ENCODE measurements at regions not wholly inside any gene's neighbourhood (a gene's known extent, or its start where the extent isn't known, plus 50 kb on each side); places are given as distances from the start of the nearest gene placed in this dataset.
"Not testable (repeated sequence)": the region's sequence is repeated elsewhere in the genome, so short reads cannot be mapped to it uniquely, and the experiment has no call there.

- H3K79me2 ChIP-seq (ENCODE audit: control insufficient read depth, insufficient read depth, low read length); H3K27ac ChIP-seq (ENCODE audit: control insufficient read depth, insufficient read depth); H3K36me3 ChIP-seq (ENCODE audit: control insufficient read depth in 2 of 2, insufficient read depth in 2 of 2, low read length in 1 of 2); H2AFZ ChIP-seq (ENCODE audit: control insufficient read depth, low read depth, low read length); BruUV-seq (replicated peaks); H3K4me3 ChIP-seq; SMC1A ChIA-PET (ENCODE audit: uncharacterized antibody, unreplicated experiment); H3K27me3 ChIP-seq (replicated peaks in 1 of 2; ENCODE audit: control insufficient read depth in 2 of 2, insufficient read depth in 2 of 2, low read length in 1 of 2); intact Hi-C loops (cut with micrococcal nuclease; ENCODE audit: unreplicated experiment); in situ Hi-C loops (cut with MboI); H3K9me3 ChIP-seq (replicated peaks; ENCODE audit: control insufficient read depth, insufficient read depth, low read length); FAIRE-seq; RAD21 ChIA-PET (ENCODE audit: unreplicated experiment); H3K4me1 ChIP-seq (ENCODE audit: control insufficient read depth, insufficient read depth, low read length); ATAC-seq; POLR2A ChIA-PET; H4K20me1 ChIP-seq (ENCODE audit: control insufficient read depth, insufficient read depth); H3K9ac ChIP-seq (ENCODE audit: control insufficient read depth, insufficient read depth, low read length); DNase-seq (ENCODE audit: low read depth, low spot score); H3K4me2 ChIP-seq (ENCODE audit: control insufficient read depth, insufficient read depth): not testable (repeated sequence)
- CTCF ChIA-PET = interaction anchor here (1.8 kb wide), 1 partner anchor 169 kb away, joined by 6 read pairs; no protein-coding TSS in a partner anchor
- WGBS (ENCODE audit: insufficient coverage, insufficient replicate concordance, low lambda C conversion rate, missing lambda C conversion rate) = 94% methylated on average over 1 of the region's 1 CpG
These were observed 104.3 kb upstream of the SLC25A48 start for GRCh38 chr5:135730161-135730560.

- ChIA-PET POLR2A (no interaction called here), CTCF (interaction anchor here (0.6 to 1.8 kb wide), 6 partner anchors 142 to 170 kb away, joined by 3 to 6 read pairs (median 3); no protein-coding TSS in a partner anchor), RAD21 (ENCODE audit: unreplicated experiment) (interaction anchor here (1.0 kb wide), 1 partner anchor 168 kb away, joined by 3 read pairs; no protein-coding TSS in a partner anchor), SMC1A (ENCODE audit: uncharacterized antibody, unreplicated experiment) (interaction anchor here (0.6 kb wide), 1 partner anchor 260 kb away, joined by 5 read pairs; no protein-coding TSS in a partner anchor)
- in situ Hi-C loops (cut with MboI) (no loop called here), intact Hi-C loops (cut with micrococcal nuclease; ENCODE audit: unreplicated experiment) (no loop called here)
- BruUV-seq (replicated peaks) = no TSS peak
- ATAC-seq (no peak), DNase-seq (ENCODE audit: low read depth, low spot score) (no peak), FAIRE-seq (no peak)
- Histone ChIP-seq H3K4me3 (no peak overlapping the region), H3K27ac (ENCODE audit: control insufficient read depth, insufficient read depth) (no peak overlapping the region), H2AFZ (ENCODE audit: control insufficient read depth, low read depth, low read length) (no peak overlapping the region), H4K20me1 (ENCODE audit: control insufficient read depth, insufficient read depth) (no peaks in the 10 kb centered on the region), H3K36me3 (ENCODE audit: control insufficient read depth in 2 of 2, insufficient read depth in 2 of 2, low read length in 1 of 2) (no peaks in the 10 kb centered on the region), H3K9me3 (replicated peaks; ENCODE audit: control insufficient read depth, insufficient read depth, low read length) (no peaks in the 10 kb centered on the region), H3K79me2 (ENCODE audit: control insufficient read depth, insufficient read depth, low read length) (no peaks in the 10 kb centered on the region), H3K4me2 (ENCODE audit: control insufficient read depth, insufficient read depth) (no peak overlapping the region), H3K27me3 (replicated peaks in 1 of 2; ENCODE audit: control insufficient read depth in 2 of 2, insufficient read depth in 2 of 2, low read length in 1 of 2) (no peaks in the 10 kb centered on the region), H3K9ac (ENCODE audit: control insufficient read depth, insufficient read depth, low read length) (no peak overlapping the region), H3K4me1 (ENCODE audit: control insufficient read depth, insufficient read depth, low read length) (no peaks in the 10 kb centered on the region)
- WGBS (ENCODE audit: insufficient coverage, insufficient replicate concordance, low lambda C conversion rate, missing lambda C conversion rate) = 48% methylated on average over 1 of the region's 1 CpG
- TF ChIP-seq ZNF24 (IDR thresholded peaks at IDR 0.05) (no peak), ETV6 (conservative IDR thresholded peaks at IDR 0.05 in 1 of 2, IDR thresholded peaks at IDR 0.05 in 1 of 2; ENCODE audit: borderline replicate concordance in 1 of 2, low read depth in 1 of 2) (no peak), YBX1 (IDR thresholded peaks at IDR 0.05) (no peak), MXI1 (IDR thresholded peaks at IDR 0.05; ENCODE audit: low read depth, low read length) (no peak), ZNF384 (IDR thresholded peaks at IDR 0.05; ENCODE audit: borderline replicate concordance, low read depth, low read length) (no peak), ZNF274 (IDR thresholded peaks at IDR 0.05; ENCODE audit: insufficient read depth, insufficient read length) (no peak)
- TF ChIP-seq, protein P1, sequence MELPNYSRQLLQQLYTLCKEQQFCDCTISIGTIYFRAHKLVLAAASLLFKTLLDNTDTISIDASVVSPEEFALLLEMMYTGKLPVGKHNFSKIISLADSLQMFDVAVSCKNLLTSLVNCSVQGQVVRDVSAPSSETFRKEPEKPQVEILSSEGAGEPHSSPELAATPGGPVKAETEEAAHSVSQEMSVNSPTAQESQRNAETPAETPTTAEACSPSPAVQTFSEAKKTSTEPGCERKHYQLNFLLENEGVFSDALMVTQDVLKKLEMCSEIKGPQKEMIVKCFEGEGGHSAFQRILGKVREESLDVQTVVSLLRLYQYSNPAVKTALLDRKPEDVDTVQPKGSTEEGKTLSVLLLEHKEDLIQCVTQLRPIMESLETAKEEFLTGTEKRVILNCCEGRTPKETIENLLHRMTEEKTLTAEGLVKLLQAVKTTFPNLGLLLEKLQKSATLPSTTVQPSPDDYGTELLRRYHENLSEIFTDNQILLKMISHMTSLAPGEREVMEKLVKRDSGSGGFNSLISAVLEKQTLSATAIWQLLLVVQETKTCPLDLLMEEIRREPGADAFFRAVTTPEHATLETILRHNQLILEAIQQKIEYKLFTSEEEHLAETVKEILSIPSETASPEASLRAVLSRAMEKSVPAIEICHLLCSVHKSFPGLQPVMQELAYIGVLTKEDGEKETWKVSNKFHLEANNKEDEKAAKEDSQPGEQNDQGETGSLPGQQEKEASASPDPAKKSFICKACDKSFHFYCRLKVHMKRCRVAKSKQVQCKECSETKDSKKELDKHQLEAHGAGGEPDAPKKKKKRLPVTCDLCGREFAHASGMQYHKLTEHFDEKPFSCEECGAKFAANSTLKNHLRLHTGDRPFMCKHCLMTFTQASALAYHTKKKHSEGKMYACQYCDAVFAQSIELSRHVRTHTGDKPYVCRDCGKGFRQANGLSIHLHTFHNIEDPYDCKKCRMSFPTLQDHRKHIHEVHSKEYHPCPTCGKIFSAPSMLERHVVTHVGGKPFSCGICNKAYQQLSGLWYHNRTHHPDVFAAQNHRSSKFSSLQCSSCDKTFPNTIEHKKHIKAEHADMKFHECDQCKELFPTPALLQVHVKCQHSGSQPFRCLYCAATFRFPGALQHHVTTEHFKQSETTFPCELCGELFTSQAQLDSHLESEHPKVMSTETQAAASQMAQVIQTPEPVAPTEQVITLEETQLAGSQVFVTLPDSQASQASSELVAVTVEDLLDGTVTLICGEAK (IDR thresholded peaks at IDR 0.05; ENCODE audit: borderline replicate concordance) = no peak
- TF ChIP-seq, protein P2, sequence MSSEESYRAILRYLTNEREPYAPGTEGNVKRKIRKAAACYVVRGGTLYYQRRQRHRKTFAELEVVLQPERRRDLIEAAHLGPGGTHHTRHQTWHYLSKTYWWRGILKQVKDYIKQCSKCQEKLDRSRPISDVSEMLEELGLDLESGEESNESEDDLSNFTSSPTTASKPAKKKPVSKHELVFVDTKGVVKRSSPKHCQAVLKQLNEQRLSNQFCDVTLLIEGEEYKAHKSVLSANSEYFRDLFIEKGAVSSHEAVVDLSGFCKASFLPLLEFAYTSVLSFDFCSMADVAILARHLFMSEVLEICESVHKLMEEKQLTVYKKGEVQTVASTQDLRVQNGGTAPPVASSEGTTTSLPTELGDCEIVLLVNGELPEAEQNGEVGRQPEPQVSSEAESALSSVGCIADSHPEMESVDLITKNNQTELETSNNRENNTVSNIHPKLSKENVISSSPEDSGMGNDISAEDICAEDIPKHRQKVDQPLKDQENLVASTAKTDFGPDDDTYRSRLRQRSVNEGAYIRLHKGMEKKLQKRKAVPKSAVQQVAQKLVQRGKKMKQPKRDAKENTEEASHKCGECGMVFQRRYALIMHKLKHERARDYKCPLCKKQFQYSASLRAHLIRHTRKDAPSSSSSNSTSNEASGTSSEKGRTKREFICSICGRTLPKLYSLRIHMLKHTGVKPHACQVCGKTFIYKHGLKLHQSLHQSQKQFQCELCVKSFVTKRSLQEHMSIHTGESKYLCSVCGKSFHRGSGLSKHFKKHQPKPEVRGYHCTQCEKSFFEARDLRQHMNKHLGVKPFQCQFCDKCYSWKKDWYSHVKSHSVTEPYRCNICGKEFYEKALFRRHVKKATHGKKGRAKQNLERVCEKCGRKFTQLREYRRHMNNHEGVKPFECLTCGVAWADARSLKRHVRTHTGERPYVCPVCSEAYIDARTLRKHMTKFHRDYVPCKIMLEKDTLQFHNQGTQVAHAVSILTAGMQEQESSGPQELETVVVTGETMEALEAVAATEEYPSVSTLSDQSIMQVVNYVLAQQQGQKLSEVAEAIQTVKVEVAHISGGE (CRISPR knock-in tag; IDR thresholded peaks at IDR 0.05) = no peak
These were observed 105.1 kb upstream of the SLC25A48 start for GRCh38 chr5:135729321-135729786.

Data from GM12878 (cell line).